HEK293 (cell line): ENCODE measurements at regions not wholly inside any gene's neighbourhood (a gene's known extent, or its start where the extent isn't known, plus 50 kb on each side); places are given as distances from the start of the nearest gene placed in this dataset.

ENCODE experiments used
- CTCF ChIA-PET: fragments of 350-600 bp; formaldehyde crosslinking; extraction: SDS; loops from one replicate; lab custom pipeline; 2021; ENCODE audit warnings: antibody characterized with exemption; lab: Yijun Ruan, JAX
- POLR2A ChIA-PET: fragments of 300-600 bp; formaldehyde crosslinking; extraction: SDS; loops from one replicate; lab custom pipeline; 2020; ENCODE audit warnings: antibody characterized with exemption, inconsistent platforms; lab: Yijun Ruan, JAX
- H3K27ac ChIP-seq: fragments of 200-500 bp; sonication (Bioruptor generic); 2 replicates; pipeline ENCODE4 v1.5.1; 2014; ENCODE audit warnings: low read depth, low read length, control low read depth, inconsistent platforms; ENCODE audit errors: extremely low read depth
- H3K36me3 ChIP-seq, 2 experiments: fragments of 200-500 bp in 1 of 2; sonication (Bioruptor generic) in 1 of 2; 1 replicate in 1 of 2; 2 replicates in 1 of 2; pipeline ENCODE4 v1.5.1; 2014 to 2017; ENCODE audit warnings: inconsistent platforms in 2 of 2, low read length in 2 of 2; ENCODE audit not compliant: control insufficient read depth in 2 of 2, insufficient read depth in 1 of 2
- H3K4me1 ChIP-seq: fragments of 200-500 bp; sonication (Bioruptor generic); 2 replicates; pipeline ENCODE4 v1.5.1; 2014; ENCODE audit warnings: mild to moderate bottlenecking, low read length, inconsistent platforms; ENCODE audit not compliant: control insufficient read depth, insufficient read depth
- H3K4me3 ChIP-seq: 2 replicates; pipeline ENCODE4 v1.5.1; 2011; ENCODE audit warnings: low read depth, mild to moderate bottlenecking, control low read depth, low read length, moderate library complexity
- H3K9me3 ChIP-seq: fragments of 200-500 bp; sonication (Bioruptor generic); 2 replicates; pipeline ENCODE4 v1.5.1; 2014; ENCODE audit warnings: low read depth, low read length, inconsistent platforms; ENCODE audit not compliant: control insufficient read depth, insufficient read depth
- BCL11A ChIP-seq: fragments of 450-650 bp; formaldehyde crosslinking; IDR thresholded peaks from 2 replicates; pipeline ENCODE4 v1.5.1; 2016; ENCODE audit warnings: low read depth, missing biosample characterization, missing genetic modification characterization
- FEZF1 ChIP-seq: fragments of 450-650 bp; formaldehyde crosslinking; IDR thresholded peaks from 2 replicates; pipeline ENCODE4 v1.5.1; 2016; ENCODE audit warnings: missing biosample characterization, missing genetic modification characterization
- GFI1B ChIP-seq: fragments of 450-650 bp; formaldehyde crosslinking; IDR thresholded peaks from 2 replicates; pipeline ENCODE4 v1.5.1; 2016; ENCODE audit warnings: missing biosample characterization, missing genetic modification characterization
- HOXD13 ChIP-seq: sonication (generic); formaldehyde crosslinking; IDR thresholded peaks from 2 replicates; pipeline ENCODE4 v1.8.0; 2022; ENCODE audit warnings: missing genetic modification reagents, borderline replicate concordance
- MEIS1 ChIP-seq: sonication (generic); formaldehyde crosslinking; IDR thresholded peaks from 2 replicates; pipeline ENCODE4 v1.8.1; 2022; ENCODE audit warnings: missing genetic modification reagents, mild to moderate bottlenecking, borderline replicate concordance
- ZBTB17 ChIP-seq: fragments of 450-650 bp; formaldehyde crosslinking; IDR thresholded peaks from 2 replicates; pipeline ENCODE4 v1.5.1; 2016; ENCODE audit warnings: missing biosample characterization, missing genetic modification characterization
- ZNF114 ChIP-seq: fragments of 450-650 bp; formaldehyde crosslinking; IDR thresholded peaks from 2 replicates; pipeline ENCODE4 v1.5.0; 2017; ENCODE audit warnings: missing biosample characterization, missing genetic modification characterization
- ZNF19 ChIP-seq: fragments of 450-650 bp; formaldehyde crosslinking; IDR thresholded peaks from 2 replicates; pipeline ENCODE4; 2016; ENCODE audit warnings: missing biosample characterization, missing genetic modification characterization, low read depth
- ZNF24 ChIP-seq: fragments of 450-650 bp; formaldehyde crosslinking; IDR thresholded peaks from 2 replicates; pipeline ENCODE4 v1.5.1; 2016; ENCODE audit warnings: missing biosample characterization, missing genetic modification characterization
- ZNF280D ChIP-seq: fragments of 450-650 bp; formaldehyde crosslinking; IDR thresholded peaks from 2 replicates; pipeline ENCODE4 v1.5.1; 2016; ENCODE audit warnings: missing biosample characterization, missing genetic modification characterization
- ZNF292 ChIP-seq: fragments of 450-650 bp; formaldehyde crosslinking; IDR thresholded peaks from 2 replicates; pipeline ENCODE4 v1.5.1; 2016; ENCODE audit warnings: low read depth, missing biosample characterization, missing genetic modification characterization, borderline replicate concordance
- ZNF335 ChIP-seq: fragments of 450-650 bp; formaldehyde crosslinking; conservative IDR thresholded peaks from 2 replicates; pipeline ENCODE4 v1.5.1; 2016; ENCODE audit warnings: missing biosample characterization, missing genetic modification characterization
- ZNF404 ChIP-seq: fragments of 450-650 bp; formaldehyde crosslinking; IDR thresholded peaks from 2 replicates; pipeline ENCODE4 v1.5.1; 2017; ENCODE audit warnings: missing biosample characterization, missing genetic modification characterization
- ZNF426 ChIP-seq: fragments of 450-650 bp; formaldehyde crosslinking; IDR thresholded peaks from 2 replicates; pipeline ENCODE4 v1.5.1; 2017; ENCODE audit warnings: missing biosample characterization, missing genetic modification characterization, mild to moderate bottlenecking, inconsistent platforms, moderate library complexity
- ZNF473 ChIP-seq: fragments of 450-650 bp; formaldehyde crosslinking; IDR thresholded peaks from 2 replicates; pipeline ENCODE4 v1.5.1; 2017; ENCODE audit warnings: missing biosample characterization, missing genetic modification characterization
- ZNF518A ChIP-seq: fragments of 450-650 bp; formaldehyde crosslinking; conservative IDR thresholded peaks from 2 replicates; pipeline ENCODE4 v1.5.1; 2016; ENCODE audit warnings: low read depth, missing biosample characterization, missing genetic modification characterization
- ZNF626 ChIP-seq: fragments of 450-650 bp; sonication (Bioruptor Pico); formaldehyde crosslinking; IDR thresholded peaks from 2 replicates; pipeline ENCODE4 v1.5.1; 2018; ENCODE audit warnings: missing biosample characterization, missing genetic modification characterization, inconsistent platforms
- ZNF664 ChIP-seq: fragments of 450-650 bp; formaldehyde crosslinking; IDR thresholded peaks from 2 replicates; pipeline ENCODE4 v1.5.1; 2016; ENCODE audit warnings: missing biosample characterization, missing genetic modification characterization
- ZNF76 ChIP-seq: fragments of 450-650 bp; formaldehyde crosslinking; IDR thresholded peaks from 2 replicates; pipeline ENCODE4; 2016; ENCODE audit warnings: low read depth, missing biosample characterization, missing genetic modification characterization, borderline replicate concordance
- TF ChIP-seq, protein P1 (sequence below): fragments of 450-650 bp; formaldehyde crosslinking; IDR thresholded peaks from 2 replicates; pipeline ENCODE4 v1.5.1; 2016; ENCODE audit warnings: missing biosample characterization, missing genetic modification characterization

GRCh38 chr18:64854112-64854511, 705.2 kb upstream of the LINC00305 start (continued):
- TF ChIP-seq ZNF76 (tag by site-specific recombination) (no peak), FEZF1 (tag by site-specific recombination) (no peak), GFI1B (tag by site-specific recombination) (no peak), ZNF114 (tag by site-specific recombination) (no peak), ZNF664 (tag by site-specific recombination) (no peak), ZNF335 (tag by site-specific recombination) (no peak), ZNF473 (tag by site-specific recombination) (no peak)
- TF ChIP-seq, protein P1, sequence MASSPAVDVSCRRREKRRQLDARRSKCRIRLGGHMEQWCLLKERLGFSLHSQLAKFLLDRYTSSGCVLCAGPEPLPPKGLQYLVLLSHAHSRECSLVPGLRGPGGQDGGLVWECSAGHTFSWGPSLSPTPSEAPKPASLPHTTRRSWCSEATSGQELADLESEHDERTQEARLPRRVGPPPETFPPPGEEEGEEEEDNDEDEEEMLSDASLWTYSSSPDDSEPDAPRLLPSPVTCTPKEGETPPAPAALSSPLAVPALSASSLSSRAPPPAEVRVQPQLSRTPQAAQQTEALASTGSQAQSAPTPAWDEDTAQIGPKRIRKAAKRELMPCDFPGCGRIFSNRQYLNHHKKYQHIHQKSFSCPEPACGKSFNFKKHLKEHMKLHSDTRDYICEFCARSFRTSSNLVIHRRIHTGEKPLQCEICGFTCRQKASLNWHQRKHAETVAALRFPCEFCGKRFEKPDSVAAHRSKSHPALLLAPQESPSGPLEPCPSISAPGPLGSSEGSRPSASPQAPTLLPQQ (tag by site-specific recombination) = no peak

DNA sequence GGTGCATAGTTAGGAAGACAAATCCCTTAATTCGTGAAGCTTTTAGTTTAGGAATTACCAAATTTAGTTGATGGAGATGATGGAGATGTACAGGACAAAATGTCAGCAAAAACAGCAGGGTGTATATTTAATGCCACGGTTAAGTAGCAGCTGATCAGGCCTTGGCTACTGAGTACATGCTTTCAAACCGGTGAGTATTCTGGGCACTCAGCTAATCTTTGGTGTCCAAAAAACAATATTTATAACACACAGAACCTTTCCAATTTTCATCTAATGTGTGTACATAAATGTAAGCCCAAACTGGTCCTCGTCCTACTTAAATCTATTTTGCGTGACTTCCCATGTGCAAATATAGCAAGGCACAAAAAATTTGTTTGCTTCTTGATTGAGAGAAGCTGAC, 703.4 kb upstream of the LINC00305 start:
- no peak overlapping the region for H3K4me3 ChIP-seq
- no peak overlapping the region for H3K27ac ChIP-seq
- CTCF ChIA-PET = interaction anchor here (0.6 to 1.2 kb wide), 2 partner anchors 18 to 814 kb away, joined by 3 to 5 read pairs; no protein-coding TSS in a partner anchor
- no peaks in the 10 kb centered on the region for H3K36me3 ChIP-seq
- TF ChIP-seq FEZF1 (tag by site-specific recombination) = no peak
- TF ChIP-seq HOXD13 (CRISPR knock-in tag) = no peak
- no peak for TF ChIP-seq ZNF292 (tag by site-specific recombination)
- TF ChIP-seq ZNF426 = no peak
- no peak for TF ChIP-seq ZBTB17 (tag by site-specific recombination)
- TF ChIP-seq MEIS1 (CRISPR knock-in tag) = no peak
- TF ChIP-seq ZNF404 (tag by site-specific recombination) = no peak
- TF ChIP-seq ZNF626 (tag by site-specific recombination) = no peak
- TF ChIP-seq ZNF24 = no peak
- TF ChIP-seq ZNF19 = no peak
- TF ChIP-seq ZNF280D = no peak
- TF ChIP-seq ZNF518A (tag by site-specific recombination) = no peak
- no peak for TF ChIP-seq BCL11A (tag by site-specific recombination)
- POLR2A ChIA-PET = no interaction called here
- no peaks in the 10 kb centered on the region for H3K4me1 ChIP-seq
- H3K9me3 ChIP-seq = no peaks in the 10 kb centered on the region
